Right cardiac atrium (tissue), 5 donors: ENCODE measurements at regions not wholly inside any gene's neighbourhood (a gene's known extent, or its start where the extent isn't known, plus 50 kb on each side); places are given as distances from the start of the nearest gene placed in this dataset.
A peak's percentile ranks its signal among the peaks of the same experiment; 100 is the strongest.
"Not testable (repeated sequence)": the region's sequence is repeated elsewhere in the genome, so short reads cannot be mapped to it uniquely, and the experiment has no call there.

Experiments used
- ATAC-seq, 2 donors: fragments of 200-7000 bp; cut with Tn5 transposase; one replicate each; pipeline versions ENCODE4 v1.8.0 to v1.9.1; 2020; ENCODE audit warnings: moderate library complexity in 2 of 2, mild to moderate bottlenecking in 1 of 2
- DNase-seq, 3 donors: peaks; one replicate each; pipeline ENCODE4 v3.0.0-alpha.2; 2020
- H3K27ac ChIP-seq: one replicate; pipeline ENCODE4 v1.5.1; 2013; ENCODE audit warnings: mild to moderate bottlenecking, low read length, control low read depth, moderate library complexity
- H3K27me3 ChIP-seq: one replicate; pipeline ENCODE4 v1.6.1; 2013; ENCODE audit not compliant: control insufficient read depth, insufficient read depth
- H3K4me1 ChIP-seq: one replicate; pipeline ENCODE4 v1.6.1; 2013; ENCODE audit warnings: low read length; ENCODE audit not compliant: control insufficient read depth, insufficient read depth
- H3K4me3 ChIP-seq: one replicate; pipeline ENCODE4 v1.5.1; 2013; ENCODE audit warnings: low read length, control low read depth
- H3K9me3 ChIP-seq: one replicate; pipeline ENCODE4 v1.6.1; 2013; ENCODE audit warnings: low read length; ENCODE audit not compliant: control insufficient read depth
- WGBS: extraction: QIAGEN DNeasy Blood & Tissue Kit; methylation state at CpG from one replicate; pipeline ENCODE4 v1.1.7; 2013; 5-methylcytosine and 5-hydroxymethylcytosine counted together
- intact Hi-C, 4 donors: fragments of 100-400 bp; cut with DNase I; formaldehyde crosslinking; loops; one replicate each; pipeline versions ENCODE4 v1.11.0 to v1.14.0; 2022 to 2023
- donor health status: healthy with polysubstance abuse.
- donor health status: DM: no; HTN: yes; CAD: no.
- donor health status: DM: no; HTN: no; CAD: no.
- donor health status: DM: no; HTN: yes; CAD: no; lungs with severe emphysema.
- donor health status: DM: yes; HTN: yes; CAD: no.

DNA sequence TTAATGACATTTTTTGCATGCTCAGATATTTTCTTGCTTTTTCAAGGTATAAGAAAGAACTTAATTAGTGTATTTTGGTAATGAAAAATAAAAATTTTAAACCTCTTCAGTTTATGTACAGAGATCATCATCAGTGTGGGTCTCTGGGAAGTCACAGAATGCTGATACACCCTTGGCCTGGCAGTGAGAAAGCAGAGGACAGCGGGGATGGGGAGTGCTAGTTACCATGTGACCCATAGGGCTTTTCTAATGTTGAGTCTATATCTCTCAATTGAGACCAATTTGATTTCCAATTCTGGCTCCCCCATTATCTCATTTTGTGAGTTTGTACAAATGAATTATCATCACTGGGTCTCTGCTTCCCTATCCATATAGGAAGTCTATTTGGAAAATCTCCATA is 305.7 kb downstream of the CYRIA start:
- H3K9me3 ChIP-seq, result no peaks in the 10 kb centered on the region
- no peak overlapping the region for H3K4me3 ChIP-seq
- intact Hi-C loops, result no loop called here
- DNase-seq (no peak), ATAC-seq (no peak)
- no peaks in the 10 kb centered on the region for H3K27me3 ChIP-seq
- 86% methylated on average over 1 of the region's 1 CpG for WGBS
- H3K27ac ChIP-seq, result no peak overlapping the region
- H3K4me1 ChIP-seq, result no peaks in the 10 kb centered on the region

DNA sequence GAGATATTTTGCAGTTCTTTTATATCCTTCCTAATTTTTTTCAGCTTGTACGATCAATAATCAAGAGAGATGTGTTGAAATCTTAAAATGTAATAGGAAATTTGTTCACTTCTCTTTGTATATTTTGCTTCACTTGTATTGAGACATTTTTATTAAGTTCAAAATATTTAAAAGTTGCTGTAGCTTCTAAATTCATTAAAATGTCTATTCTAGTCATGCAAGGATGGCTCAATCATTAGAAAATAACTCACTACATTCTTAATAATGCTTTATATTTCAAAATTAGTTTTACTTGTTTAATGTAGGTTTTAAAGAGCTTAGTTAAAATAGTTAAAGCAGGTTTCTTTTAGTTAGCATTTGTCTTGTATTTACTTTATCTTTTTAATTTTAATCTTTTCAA is 308.4 kb downstream of the CYRIA start:
- intact Hi-C loops, result no loop called here
- WGBS, result 92% methylated on average over 1 of the region's 1 CpG
- Histone ChIP-seq H3K4me3 (no peak overlapping the region), H3K27me3 (no peaks in the 10 kb centered on the region), H3K4me1 (no peaks in the 10 kb centered on the region), H3K27ac (no peak overlapping the region), H3K9me3 (no peaks in the 10 kb centered on the region)
- ATAC-seq (no peak), DNase-seq (no peak)

DNA sequence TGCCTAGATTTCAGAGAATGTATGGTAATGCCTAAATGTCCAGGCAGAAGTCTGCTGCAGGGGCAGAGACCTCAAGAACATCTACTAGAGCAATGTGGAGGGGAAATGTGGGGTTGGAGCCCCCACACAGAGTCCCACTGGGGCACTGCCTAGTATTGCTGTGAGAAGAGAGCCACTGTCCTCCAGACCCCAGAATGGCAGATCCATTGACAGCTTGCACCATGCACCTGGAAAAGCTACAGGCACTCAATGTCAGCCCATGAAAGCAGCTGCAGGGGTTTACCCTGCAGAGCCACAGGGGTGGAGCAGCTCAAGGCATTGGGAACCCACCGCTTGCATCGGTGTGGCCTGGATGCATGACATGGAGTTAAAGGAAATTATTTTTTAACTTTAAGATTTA is 314.1 kb downstream of the CYRIA start:
- no peak overlapping the region for H3K4me3 ChIP-seq
- intact Hi-C loops, result no loop called here
- H3K4me1 ChIP-seq, result no peaks in the 10 kb centered on the region
- H3K27me3 ChIP-seq, result no peaks in the 10 kb centered on the region
- over 99% methylated on average over 2 of the region's 2 CpGs for WGBS
- H3K9me3 ChIP-seq, result no peaks in the 10 kb centered on the region
- H3K27ac ChIP-seq, result no peak overlapping the region
- ATAC-seq (no peak), DNase-seq (peak in 1 of 3 donors; percentile 30)

DNA sequence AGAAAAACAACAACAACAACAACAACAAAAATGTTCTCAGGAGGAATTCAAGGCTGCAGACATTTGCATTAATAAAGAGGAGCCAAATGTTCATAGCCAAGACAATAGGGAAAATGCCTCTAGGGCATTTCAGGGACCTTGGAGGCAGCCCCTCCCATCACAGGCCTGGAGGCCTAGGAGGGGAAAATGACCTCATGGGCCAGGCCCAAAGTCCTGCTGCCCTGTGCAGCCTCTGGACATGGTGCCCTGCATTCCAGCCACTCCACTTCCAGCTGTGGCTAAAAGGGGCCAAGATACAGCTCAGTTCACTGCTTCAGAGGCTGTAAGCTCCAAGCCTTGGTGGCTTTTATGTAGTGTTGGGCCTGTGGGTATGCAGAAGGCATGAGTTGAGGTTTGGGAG is 314.5 kb downstream of the CYRIA start:
- Histone ChIP-seq H3K9me3 (no peaks in the 10 kb centered on the region), H3K27ac (no peak overlapping the region), H3K4me1 (no peaks in the 10 kb centered on the region), H3K27me3 (no peaks in the 10 kb centered on the region), H3K4me3 (no peak overlapping the region)
- DNase-seq, result no peak
- intact Hi-C loops, result no loop called here
- ATAC-seq, result no peak

DNA sequence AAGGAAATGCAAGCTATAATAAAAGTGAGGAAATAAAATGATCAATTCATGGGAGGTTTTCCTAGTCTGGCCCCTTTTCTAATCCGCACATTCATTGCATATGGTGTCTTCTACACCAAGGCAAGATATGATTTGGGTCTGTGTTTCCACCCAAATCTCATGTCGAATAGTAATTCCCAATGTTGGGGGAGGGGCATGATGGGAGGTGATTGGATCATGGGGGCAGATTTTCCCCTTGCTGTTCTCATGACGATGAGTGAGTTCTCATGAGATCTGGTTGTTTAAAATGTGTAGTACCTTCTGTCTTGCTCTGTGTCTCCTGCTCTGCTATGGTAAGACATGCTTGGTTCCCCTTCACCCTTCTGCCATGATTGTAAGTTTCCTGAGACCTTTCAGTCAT is 315.4 kb downstream of the CYRIA start:
- no peak for ATAC-seq
- intact Hi-C loops, result no loop called here
- 61% methylated on average over 3 of the region's 3 CpGs for WGBS

DNA sequence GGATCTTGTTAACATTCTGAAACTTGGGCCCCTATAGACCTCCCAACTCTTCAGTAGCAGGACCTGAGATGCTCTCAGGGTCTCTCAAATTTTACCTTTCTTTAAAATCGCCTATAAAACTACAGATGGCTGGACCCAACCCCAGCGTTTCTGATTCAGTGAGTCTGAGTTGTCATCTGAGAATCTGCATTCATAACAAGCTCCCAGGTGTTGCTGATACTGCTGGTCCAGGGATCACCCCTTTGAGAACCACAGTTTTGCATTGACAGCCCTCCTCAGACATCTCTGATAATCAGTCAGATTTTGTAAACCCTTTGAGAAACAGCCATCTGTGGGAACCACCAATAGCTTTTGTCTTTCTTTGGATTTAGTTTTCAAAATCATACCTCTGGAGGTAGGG is 315.8 kb downstream of the CYRIA start:
- DNase-seq (no peak), ATAC-seq (no peak)
- Histone ChIP-seq H3K27ac (no peak overlapping the region), H3K9me3 (no peaks in the 10 kb centered on the region), H3K27me3 (no peaks in the 10 kb centered on the region), H3K4me3 (no peak overlapping the region), H3K4me1 (no peaks in the 10 kb centered on the region)
- 30% methylated on average over 2 of the region's 2 CpGs for WGBS
- intact Hi-C loops, result no loop called here

More for the DNA sequence above, 315.4 kb downstream of the CYRIA start:
- Histone ChIP-seq H3K4me3 (no peak overlapping the region), H3K27me3 (no peaks in the 10 kb centered on the region), H3K27ac (no peak overlapping the region), H3K9me3 (no peaks in the 10 kb centered on the region), H3K4me1 (no peaks in the 10 kb centered on the region)
- DNase-seq, result no peak

DNA sequence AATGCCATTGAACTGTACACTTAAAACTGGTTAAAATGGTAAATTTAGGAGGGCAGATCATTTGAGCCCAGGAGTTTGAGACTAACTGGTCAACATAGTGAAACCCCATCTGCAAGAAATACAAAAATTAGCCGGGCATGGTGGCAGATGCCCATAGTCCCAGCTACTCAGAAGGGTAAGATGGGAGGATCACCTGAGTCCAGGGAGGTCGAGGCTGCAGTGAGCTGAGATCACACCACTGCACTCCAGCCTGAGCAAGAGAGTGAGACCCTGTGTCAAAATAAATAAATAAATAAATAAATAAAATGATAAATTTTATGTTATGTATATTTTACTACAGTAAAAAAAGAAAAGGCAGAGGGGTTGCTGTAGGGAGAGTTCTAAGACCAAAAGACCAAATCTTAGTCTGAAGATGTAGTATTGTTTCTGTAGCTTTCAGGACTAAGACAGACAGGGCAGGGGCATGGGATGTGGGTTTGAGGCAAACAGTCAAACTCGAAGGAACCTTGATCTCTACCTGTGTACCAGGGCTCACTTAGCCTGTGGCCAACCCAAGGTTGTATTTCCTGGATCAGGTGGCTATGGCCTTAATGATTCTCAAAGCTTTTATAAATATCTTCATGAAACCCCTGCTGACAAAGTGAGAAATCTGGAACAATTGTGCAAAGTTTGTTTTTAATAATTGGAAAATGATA is 316.7 kb downstream of the CYRIA start:
- H3K27me3 ChIP-seq, result no peaks in the 10 kb centered on the region
- H3K4me3 ChIP-seq, result no peak overlapping the region
- intact Hi-C loops, result no loop called here
- WGBS, result 41% methylated on average over 3 of the region's 3 CpGs
- H3K27ac ChIP-seq, result no peak overlapping the region
- H3K9me3 ChIP-seq, result no peaks in the 10 kb centered on the region
- H3K4me1 ChIP-seq, result no peaks in the 10 kb centered on the region
- no peak for DNase-seq
- ATAC-seq, result no peak

DNA sequence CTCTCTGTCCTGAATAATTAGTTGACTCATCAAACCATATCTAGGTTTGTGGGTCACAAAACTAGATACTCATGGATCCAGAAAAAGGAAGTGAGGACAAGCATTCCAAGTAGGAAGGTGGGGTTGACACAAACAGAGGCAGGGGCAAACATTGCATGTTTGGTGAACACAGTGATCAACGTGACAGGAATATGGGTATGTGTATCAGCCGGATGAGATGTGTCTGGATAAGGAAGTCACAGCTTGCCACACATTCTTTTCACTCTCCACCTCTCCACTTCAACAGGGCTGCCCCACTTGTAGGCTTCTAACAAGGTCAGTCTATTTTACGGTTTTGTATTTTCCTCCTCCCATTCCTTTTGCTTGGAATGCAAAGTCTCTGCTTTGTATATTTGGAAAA is 319.0 kb downstream of the CYRIA start:
- H3K4me3 ChIP-seq, result no peak overlapping the region
- no peaks in the 10 kb centered on the region for H3K4me1 ChIP-seq
- H3K9me3 ChIP-seq, result no peaks in the 10 kb centered on the region
- H3K27me3 ChIP-seq, result no peaks in the 10 kb centered on the region
- DNase-seq (no peak), ATAC-seq (no peak)
- intact Hi-C loops, result no loop called here
- H3K27ac ChIP-seq, result no peak overlapping the region
- 72% methylated on average over 3 of the region's 3 CpGs for WGBS

DNA sequence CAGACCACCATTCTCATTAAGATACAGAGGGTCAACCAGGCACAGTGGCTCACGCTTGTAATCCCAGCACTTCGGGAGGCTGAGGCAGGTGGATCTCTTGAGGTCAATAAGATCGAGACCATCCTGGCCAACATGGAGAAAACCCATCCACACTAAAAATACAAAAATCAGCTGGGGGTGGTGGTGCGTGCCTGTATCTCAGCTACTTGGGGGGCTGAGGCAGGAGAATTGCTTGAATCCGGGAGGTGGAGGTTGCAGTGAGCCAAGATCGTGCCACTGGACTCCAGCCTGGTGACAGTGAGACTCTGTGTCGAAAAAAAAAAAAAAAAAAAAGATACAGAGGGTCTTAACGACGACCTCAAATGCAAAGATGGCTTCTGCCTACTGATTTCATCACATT is 320.4 kb downstream of the CYRIA start:
- H3K9me3 ChIP-seq, H3K4me3 ChIP-seq, H3K27ac ChIP-seq, DNase-seq, ATAC-seq, intact Hi-C loops, H3K4me1 ChIP-seq, H3K27me3 ChIP-seq: not testable (repeated sequence)
- WGBS, result 83% methylated on average over 9 of the region's 9 CpGs

DNA sequence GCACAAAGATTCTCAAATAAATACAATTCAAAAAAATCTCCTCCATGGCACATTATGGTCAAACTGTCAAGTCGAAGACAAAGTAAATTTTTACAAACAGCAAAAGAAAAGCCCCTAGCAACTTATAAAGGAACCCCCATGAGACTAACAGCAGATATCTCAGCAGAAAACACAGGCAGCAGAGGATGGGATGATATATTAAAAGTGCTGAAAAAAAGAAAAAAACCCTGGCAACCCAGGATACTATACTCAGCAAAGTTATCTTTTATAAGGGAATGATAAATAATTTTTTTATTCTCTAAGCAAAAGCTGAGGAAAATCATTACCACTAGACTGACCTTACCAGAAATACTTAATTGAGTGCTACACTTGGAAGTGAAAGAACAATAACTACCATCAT is 326.4 kb downstream of the CYRIA start:
- intact Hi-C loops, result no loop called here
- H3K4me1 ChIP-seq, result no peaks in the 10 kb centered on the region
- 77% methylated on average over 1 of the region's 1 CpG for WGBS
- no peaks in the 10 kb centered on the region for H3K9me3 ChIP-seq
- no peaks in the 10 kb centered on the region for H3K27me3 ChIP-seq
- ATAC-seq (no peak), DNase-seq (no peak)
- H3K4me3 ChIP-seq, result no peak overlapping the region
- H3K27ac ChIP-seq, result no peak overlapping the region

DNA sequence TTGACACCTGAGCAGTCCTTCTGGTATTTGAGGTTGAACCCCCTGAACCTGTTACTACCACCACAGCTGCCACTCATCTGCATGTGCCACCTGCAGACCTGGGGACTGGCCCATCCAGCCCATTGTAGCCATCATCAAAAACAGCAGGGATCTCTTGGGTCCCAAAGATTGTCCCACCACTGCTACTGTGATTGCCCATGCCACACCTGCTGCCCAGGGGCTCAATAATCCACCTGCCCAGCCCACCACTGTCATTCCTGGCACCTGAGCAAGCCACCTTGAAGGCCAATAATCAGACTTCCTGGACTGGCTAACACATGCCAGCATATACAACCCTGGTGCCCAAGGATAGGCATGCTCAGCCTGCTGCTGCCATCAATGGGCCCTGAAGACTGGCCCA is 327.6 kb downstream of the CYRIA start:
- Histone ChIP-seq H3K9me3 (no peaks in the 10 kb centered on the region), H3K27me3 (no peaks in the 10 kb centered on the region), H3K4me1 (no peaks in the 10 kb centered on the region), H3K27ac (no peak overlapping the region), H3K4me3 (no peak overlapping the region)
- DNase-seq, result no peak
- intact Hi-C loops, result no loop called here
- no peak for ATAC-seq

DNA sequence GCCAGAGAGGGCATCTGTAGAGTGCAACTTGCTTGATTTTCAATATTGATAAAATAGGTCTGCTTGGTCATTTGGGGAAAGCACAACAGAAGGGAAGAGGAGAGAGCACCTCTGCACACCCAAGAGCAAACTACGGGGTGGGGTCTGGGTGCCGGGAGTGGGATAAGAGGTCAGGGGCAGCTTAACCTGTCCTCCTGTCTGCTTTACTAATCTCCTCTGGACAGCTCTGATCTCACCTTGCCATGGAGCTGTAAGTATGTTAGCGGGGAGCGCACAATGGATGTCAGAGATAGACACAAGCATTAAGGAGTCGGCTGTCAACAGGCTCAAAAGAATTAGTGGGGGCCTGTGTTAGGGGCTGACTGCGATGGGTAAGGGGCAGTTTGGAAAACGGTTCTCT is 328.7 kb downstream of the CYRIA start:
- Histone ChIP-seq H3K27ac (no peak overlapping the region), H3K4me3 (no peak overlapping the region), H3K27me3 (no peaks in the 10 kb centered on the region), H3K9me3 (no peaks in the 10 kb centered on the region), H3K4me1 (no peaks in the 10 kb centered on the region)
- ATAC-seq (no peak), DNase-seq (no peak)
- intact Hi-C loops, result no loop called here
- WGBS, result 79% methylated on average over 7 of the region's 7 CpGs
